A549 (cell line): ENCODE measurements at regions not wholly inside any gene's neighbourhood (a gene's known extent, or its start where the extent isn't known, plus 50 kb on each side); places are given as distances from the start of the nearest gene placed in this dataset.

Experiments
- CTCF ChIP-seq: fragments of >200 bp; sonication (Bioruptor Twin); formaldehyde crosslinking; IDR thresholded peaks from 3 replicates; pipeline ENCODE4 v1.5.1; 2016
- JUNB ChIP-seq: fragments of >200 bp; sonication (Bioruptor Twin); formaldehyde crosslinking; IDR thresholded peaks from 2 replicates; pipeline ENCODE4 v1.6.1; 2016
- MAFK ChIP-seq: fragments of 450-650 bp; IDR thresholded peaks from 2 replicates; pipeline ENCODE4 v1.6.1; 2014; ENCODE audit not compliant: partially characterized antibody
- TF ChIP-seq, protein P1 (sequence below): IDR thresholded peaks from 2 replicates; pipeline ENCODE4 v1.6.1; 2012

GRCh38 chr6:15063253-15063853 lies 182.5 kb upstream of the JARID2 start:
- no peak for TF ChIP-seq CTCF
- TF ChIP-seq MAFK: no peak
- TF ChIP-seq, protein P1, sequence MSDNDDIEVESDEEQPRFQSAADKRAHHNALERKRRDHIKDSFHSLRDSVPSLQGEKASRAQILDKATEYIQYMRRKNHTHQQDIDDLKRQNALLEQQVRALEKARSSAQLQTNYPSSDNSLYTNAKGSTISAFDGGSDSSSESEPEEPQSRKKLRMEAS: no peak
- TF ChIP-seq JUNB: no peak
